GM10266 (cell line): ENCODE measurements at regions not wholly inside any gene's neighbourhood (a gene's known extent, or its start where the extent isn't known, plus 50 kb on each side); places are given as distances from the start of the nearest gene placed in this dataset.
"Not testable (repeated sequence)": the region's sequence is repeated elsewhere in the genome, so short reads cannot be mapped to it uniquely, and the experiment has no call there.

Experiments used
- DNase-seq: peaks from one replicate; pipeline ENCODE4 v3.0.0; 2012; ENCODE audit errors: extremely low spot score
- CTCF ChIP-seq: IDR thresholded peaks from 2 replicates; pipeline ENCODE4 v1.5.1; 2012; ENCODE audit warnings: mild to moderate bottlenecking, low read depth; ENCODE audit not compliant: control insufficient read depth, insufficient read depth; ENCODE audit errors: missing control alignments

DNA sequence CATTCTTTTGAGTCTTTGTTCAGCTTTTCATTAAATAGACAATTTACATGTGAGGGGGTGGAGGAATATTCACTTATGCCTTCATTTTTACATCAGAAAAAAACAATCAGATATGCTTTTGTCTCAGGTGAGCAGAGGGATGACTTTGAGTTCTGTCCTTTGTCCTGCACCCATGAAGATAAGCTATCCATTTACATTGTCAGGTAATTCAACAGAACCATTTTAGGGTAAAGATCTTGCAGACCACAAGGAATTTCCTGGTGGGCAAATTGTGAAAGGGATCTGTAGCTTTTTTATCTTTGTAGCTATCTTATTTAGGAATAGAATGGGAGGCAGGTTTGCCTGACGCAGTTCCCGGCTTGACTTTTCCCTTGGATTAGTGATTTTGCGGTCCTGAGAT is 242.7 kb upstream of the IRF2BP2 start:
- no peak for TF ChIP-seq CTCF
- no peak for DNase-seq

DNA sequence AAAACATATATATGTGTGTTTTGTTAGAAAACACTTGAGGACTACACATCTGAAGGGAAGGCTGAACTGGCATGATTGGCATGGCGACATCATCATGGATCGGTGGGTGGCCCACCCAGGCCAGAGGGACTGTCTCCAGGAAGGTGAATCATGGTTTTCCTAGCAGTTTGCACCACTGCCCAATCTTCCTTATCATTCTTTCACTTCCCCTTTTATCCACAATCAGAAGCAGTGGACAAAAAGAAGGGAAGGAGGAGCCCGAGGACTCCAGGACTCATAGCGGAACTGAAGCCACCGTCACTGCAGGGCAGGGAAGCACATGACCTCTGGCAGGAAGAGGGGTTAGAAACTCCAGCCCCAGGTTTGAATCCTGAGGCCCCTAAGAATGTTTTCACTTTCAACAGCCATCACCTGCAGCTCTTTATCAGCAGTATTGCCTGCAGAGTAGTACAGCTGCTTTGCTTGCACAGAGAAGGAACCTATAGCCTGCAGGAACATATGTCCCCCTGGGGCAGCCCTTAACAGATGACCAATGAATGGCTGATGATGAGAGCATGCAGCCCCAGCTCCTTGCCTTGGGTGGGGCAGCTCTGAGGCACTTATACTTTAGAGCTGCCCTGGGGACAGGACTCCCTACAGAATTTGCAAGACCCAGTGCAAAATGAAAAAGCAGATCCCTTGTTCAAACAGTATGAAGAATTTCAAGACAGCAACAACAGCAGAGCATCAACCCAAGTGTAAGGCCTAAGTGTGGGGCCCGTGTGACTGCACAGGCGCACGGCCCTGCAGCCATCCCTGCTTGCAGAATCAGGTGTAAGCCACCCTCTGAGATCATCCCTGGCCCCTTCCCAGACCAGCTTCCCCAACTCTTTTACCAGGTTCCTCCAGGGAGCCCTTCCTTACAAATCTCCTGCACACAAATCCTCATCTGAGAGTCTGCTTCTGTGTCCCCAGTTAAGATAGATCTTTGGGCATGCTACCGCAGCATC is 241.8 kb upstream of the IRF2BP2 start:
- TF ChIP-seq CTCF, result no peak
- DNase-seq, result peak; percentile 22

- TF ChIP-seq CTCF, result no peak
- no peak for DNase-seq
Observed at GRCh38 chr1:234849832-234850231, 239.9 kb upstream of the IRF2BP2 start.

- no peak for TF ChIP-seq CTCF
- DNase-seq, result no peak
Observed at GRCh38 chr1:234848972-234849649, 239.1 kb upstream of the IRF2BP2 start.

GRCh38 chr1:234846813-234847212 is 236.8 kb upstream of the IRF2BP2 start:
- DNase-seq, result not testable (repeated sequence)

GRCh38 chr1:234845836-234846235 is 235.9 kb upstream of the IRF2BP2 start:
- DNase-seq, result no peak
- no peak for TF ChIP-seq CTCF

DNA sequence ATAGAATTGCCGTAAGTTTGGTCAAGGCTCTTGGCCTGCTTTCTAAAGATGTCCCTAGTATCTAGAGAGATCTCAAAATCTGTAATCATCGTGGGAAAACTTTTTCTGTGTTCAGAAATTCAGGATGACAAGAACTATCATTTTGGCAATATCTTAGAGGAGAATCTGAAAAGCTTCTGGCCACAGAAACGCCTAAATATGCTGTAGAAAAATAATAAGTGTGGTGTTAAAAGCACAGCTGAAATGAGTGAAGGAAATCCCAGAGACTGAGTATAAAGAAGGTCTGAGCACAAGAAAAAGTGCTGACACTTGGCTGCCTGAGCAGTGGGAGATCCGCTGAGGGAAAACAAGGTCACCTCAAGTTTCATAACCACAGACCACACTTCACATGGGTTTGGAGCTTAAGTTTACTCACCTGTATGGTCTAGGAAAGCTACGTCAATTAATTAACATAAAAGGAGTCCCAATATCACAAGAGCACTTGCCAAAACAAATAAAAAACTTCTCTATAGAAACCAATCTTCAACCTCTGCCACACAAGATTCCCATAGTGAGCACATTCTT is 235.2 kb upstream of the IRF2BP2 start:
- no peak for DNase-seq
- TF ChIP-seq CTCF, result no peak
